ENCODE measurements at regions not wholly inside any gene's neighbourhood (a gene's known extent, or its start where the extent isn't known, plus 50 kb on each side); places are given as distances from the start of the nearest gene placed in this dataset.
"Not testable (repeated sequence)": the region's sequence is repeated elsewhere in the genome, so short reads cannot be mapped to it uniquely, and the experiment has no call there.

GRCh38 chr3:118526758-118527513, 507.7 kb downstream of the IGSF11 start:
- Histone ChIP-seq H3K4me2 (ENCODE audit: unreplicated experiment) (no peak overlapping the region), H3K9me2 (ENCODE audit: insufficient read depth) (no peaks in the 10 kb centered on the region), H3K27ac (no peak overlapping the region), H3F3A (ENCODE audit: insufficient read depth) (no peaks in the 10 kb centered on the region), H3K9ac (no peak overlapping the region), H3K4me3 (no peak overlapping the region), H3K79me2 (ENCODE audit: insufficient read depth) (no peaks in the 10 kb centered on the region), H3K9me3 (ENCODE audit: low read depth) (no peaks in the 10 kb centered on the region), H3K4me1 (ENCODE audit: insufficient read depth) (no peaks in the 10 kb centered on the region), H2AFZ (no peak overlapping the region), H4K20me1 (ENCODE audit: insufficient read depth) (no peaks in the 10 kb centered on the region), H3K27me3 (replicated peaks; ENCODE audit: insufficient read depth) (no peaks in the 10 kb centered on the region), H3K36me3 (ENCODE audit: low read depth) (no peaks in the 10 kb centered on the region)
- WGBS, 2 experiments (ENCODE audit: low coverage in 1 of 2, low lambda C conversion rate in 2 of 2, missing lambda C conversion rate in 2 of 2): 11 to 12% methylated on average over 1 of the region's 1 CpG
- in situ Hi-C loops (cut with MboI): no loop called here
- DNase-seq: no peak
- TF ChIP-seq EZH2 (IDR thresholded peaks at IDR 0.05; ENCODE audit: insufficient read depth, poor library complexity, severe bottlenecking): no peak
- no peak for TF ChIP-seq EZH2phosphoT487 (IDR thresholded peaks at IDR 0.05; ENCODE audit: insufficient read depth, low read depth)

GRCh38 chr3:118527514-118528044, 507.1 kb downstream of the IGSF11 start:
- H2AFZ ChIP-seq: no peak overlapping the region
- in situ Hi-C loops (cut with MboI): no loop called here
- H3K27me3 ChIP-seq (replicated peaks; ENCODE audit: insufficient read depth): no peaks in the 10 kb centered on the region
- no peaks in the 10 kb centered on the region for H3K4me1 ChIP-seq (ENCODE audit: insufficient read depth)
- H3K27ac ChIP-seq: no peak overlapping the region
- H3K4me2 ChIP-seq (ENCODE audit: unreplicated experiment): no peak overlapping the region
- no peak for TF ChIP-seq EZH2phosphoT487 (IDR thresholded peaks at IDR 0.05; ENCODE audit: insufficient read depth, low read depth)
- no peak for TF ChIP-seq EZH2 (IDR thresholded peaks at IDR 0.05; ENCODE audit: insufficient read depth, poor library complexity, severe bottlenecking)
- H3F3A ChIP-seq (ENCODE audit: insufficient read depth): no peaks in the 10 kb centered on the region
- H4K20me1 ChIP-seq (ENCODE audit: insufficient read depth): no peaks in the 10 kb centered on the region
- H3K36me3 ChIP-seq (ENCODE audit: low read depth): no peaks in the 10 kb centered on the region
- H3K9me2 ChIP-seq (ENCODE audit: insufficient read depth): no peaks in the 10 kb centered on the region
- no peak overlapping the region for H3K4me3 ChIP-seq
- DNase-seq: no peak
- H3K9ac ChIP-seq: no peak overlapping the region
- no peaks in the 10 kb centered on the region for H3K9me3 ChIP-seq (ENCODE audit: low read depth)
- no peaks in the 10 kb centered on the region for H3K79me2 ChIP-seq (ENCODE audit: insufficient read depth)

- DNase-seq: no peak
- Histone ChIP-seq H3K9me3 (ENCODE audit: low read depth) (no peaks in the 10 kb centered on the region), H3F3A (ENCODE audit: insufficient read depth) (no peaks in the 10 kb centered on the region), H3K4me1 (ENCODE audit: insufficient read depth) (no peaks in the 10 kb centered on the region), H3K27ac (no peak overlapping the region), H3K27me3 (replicated peaks; ENCODE audit: insufficient read depth) (no peaks in the 10 kb centered on the region), H3K36me3 (ENCODE audit: low read depth) (no peaks in the 10 kb centered on the region), H2AFZ (no peak overlapping the region), H4K20me1 (ENCODE audit: insufficient read depth) (no peaks in the 10 kb centered on the region), H3K4me2 (ENCODE audit: unreplicated experiment) (no peak overlapping the region), H3K9me2 (ENCODE audit: insufficient read depth) (no peaks in the 10 kb centered on the region), H3K79me2 (ENCODE audit: insufficient read depth) (no peaks in the 10 kb centered on the region), H3K9ac (no peak overlapping the region), H3K4me3 (no peak overlapping the region)
- WGBS, 2 experiments (ENCODE audit: low coverage in 1 of 2, low lambda C conversion rate in 2 of 2, missing lambda C conversion rate in 2 of 2): 0 to 4% methylated on average over 2 of the region's 2 CpGs
- in situ Hi-C loops (cut with MboI): no loop called here
- TF ChIP-seq EZH2phosphoT487 (IDR thresholded peaks at IDR 0.05; ENCODE audit: insufficient read depth, low read depth): no peak
- TF ChIP-seq EZH2 (IDR thresholded peaks at IDR 0.05; ENCODE audit: insufficient read depth, poor library complexity, severe bottlenecking): no peak
Observed at GRCh38 chr3:118529554-118529953, 505.1 kb downstream of the IGSF11 start.

GRCh38 chr3:118530350-118530922, 504.2 kb downstream of the IGSF11 start:
- Histone ChIP-seq H4K20me1 (ENCODE audit: insufficient read depth) (no peaks in the 10 kb centered on the region), H3K36me3 (ENCODE audit: low read depth) (no peaks in the 10 kb centered on the region), H2AFZ (no peak overlapping the region), H3K9ac (no peak overlapping the region), H3K9me2 (ENCODE audit: insufficient read depth) (no peaks in the 10 kb centered on the region), H3K4me1 (ENCODE audit: insufficient read depth) (no peaks in the 10 kb centered on the region), H3K27ac (no peak overlapping the region), H3K27me3 (replicated peaks; ENCODE audit: insufficient read depth) (no peaks in the 10 kb centered on the region), H3K4me2 (ENCODE audit: unreplicated experiment) (no peak overlapping the region), H3F3A (ENCODE audit: insufficient read depth) (no peaks in the 10 kb centered on the region), H3K4me3 (no peak overlapping the region), H3K9me3 (ENCODE audit: low read depth) (no peaks in the 10 kb centered on the region), H3K79me2 (ENCODE audit: insufficient read depth) (no peaks in the 10 kb centered on the region)
- TF ChIP-seq EZH2phosphoT487 (IDR thresholded peaks at IDR 0.05; ENCODE audit: insufficient read depth, low read depth) (no peak), EZH2 (IDR thresholded peaks at IDR 0.05; ENCODE audit: insufficient read depth, poor library complexity, severe bottlenecking) (no peak)
- 58 to 59% methylated on average over 4 of the region's 4 CpGs for WGBS, 2 experiments (ENCODE audit: low coverage in 1 of 2, low lambda C conversion rate in 2 of 2, missing lambda C conversion rate in 2 of 2)
- DNase-seq: no peak
- in situ Hi-C loops (cut with MboI): no loop called here

GRCh38 chr3:118530927-118531356, 503.7 kb downstream of the IGSF11 start:
- H3K27ac ChIP-seq; H3K9me2 ChIP-seq (ENCODE audit: insufficient read depth); H3K4me2 ChIP-seq (ENCODE audit: unreplicated experiment); H2AFZ ChIP-seq; H3K4me3 ChIP-seq; H4K20me1 ChIP-seq (ENCODE audit: insufficient read depth); H3K9me3 ChIP-seq (ENCODE audit: low read depth); H3K4me1 ChIP-seq (ENCODE audit: insufficient read depth); H3K36me3 ChIP-seq (ENCODE audit: low read depth); H3F3A ChIP-seq (ENCODE audit: insufficient read depth); H3K79me2 ChIP-seq (ENCODE audit: insufficient read depth); in situ Hi-C loops (cut with MboI); H3K9ac ChIP-seq; H3K27me3 ChIP-seq (replicated peaks; ENCODE audit: insufficient read depth); DNase-seq: not testable (repeated sequence)

Data from GM23248 (cell line).